Neural crest cell (in vitro differentiated cells): ENCODE measurements at regions not wholly inside any gene's neighbourhood (a gene's known extent, or its start where the extent isn't known, plus 50 kb on each side); places are given as distances from the start of the nearest gene placed in this dataset.
A peak's percentile ranks its signal among the peaks of the same experiment; 100 is the strongest.

Source experiments
- DNase-seq: peaks from one replicate; pipeline ENCODE4 v3.0.0; 2021; ENCODE audit warnings: low read depth, mixed read lengths, low spot score
- H3K27ac Mint-ChIP-seq: one replicate; pipeline ENCODE4 v1.8.0; 2021; ENCODE audit warnings: mild to moderate bottlenecking, mixed read lengths; ENCODE audit not compliant: unreplicated experiment
- H3K27me3 Mint-ChIP-seq: 2 replicates; pipeline ENCODE4 v1.8.0; 2021; ENCODE audit warnings: low read depth, mild to moderate bottlenecking, mixed read lengths
- H3K36me3 Mint-ChIP-seq: 2 replicates; pipeline ENCODE4 v1.8.0; 2021; ENCODE audit warnings: low read depth, mild to moderate bottlenecking, mixed read lengths
- H3K4me1 Mint-ChIP-seq: 2 replicates; pipeline ENCODE4 v1.8.0; 2021; ENCODE audit warnings: mixed read lengths
- H3K4me3 Mint-ChIP-seq: one replicate; pipeline ENCODE4 v1.8.0; 2021; ENCODE audit warnings: mild to moderate bottlenecking, mixed read lengths
- H3K9me3 Mint-ChIP-seq: 2 replicates; pipeline ENCODE4 v1.8.0; 2021; ENCODE audit warnings: mixed read lengths
- TF ChIP-seq, protein P1 (sequence below): fragments of 200-600 bp; sonication (generic); conservative IDR thresholded peaks from 2 replicates; pipeline ENCODE4 v1.5.0; 2021; ENCODE audit warnings: antibody characterized with exemption, mild to moderate bottlenecking

DNA sequence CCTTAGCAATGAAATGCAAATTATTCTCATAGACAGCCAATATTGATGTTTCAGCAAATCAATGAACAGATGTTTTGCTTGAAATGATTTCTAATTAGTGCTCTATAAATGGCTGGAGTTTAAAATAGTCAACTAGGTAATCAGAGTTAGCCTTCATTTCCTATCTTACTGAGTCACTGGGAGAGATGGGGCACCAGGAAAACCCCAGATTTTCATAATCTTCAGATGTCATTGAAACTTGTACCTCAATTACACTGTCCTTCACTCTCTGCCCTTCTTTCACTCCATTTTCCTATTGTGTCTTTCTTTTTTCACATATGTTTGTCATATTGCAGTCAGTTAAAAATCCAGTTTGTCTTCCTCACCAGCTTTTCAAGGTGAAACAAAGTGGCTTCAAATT lies 92.7 kb downstream of the C12orf75 start:
- Mint-ChIP-seq H3K36me3 (peaks cover 3% of the 10 kb centered on the region), H3K9me3 (peaks cover 2% of the 10 kb centered on the region), H3K27me3 (no peaks in the 10 kb centered on the region)

GRCh38 chr12:105423921-105424320 lies 93.4 kb downstream of the C12orf75 start:
- no peak for DNase-seq
- Mint-ChIP-seq H3K27me3 (no peaks in the 10 kb centered on the region), H3K27ac (no peak overlapping the region), H3K9me3 (peaks cover 2% of the 10 kb centered on the region), H3K4me1 (peaks cover 14% of the 10 kb centered on the region), H3K4me3 (no peak overlapping the region), H3K36me3 (peaks cover 3% of the 10 kb centered on the region)
- TF ChIP-seq, protein P1, sequence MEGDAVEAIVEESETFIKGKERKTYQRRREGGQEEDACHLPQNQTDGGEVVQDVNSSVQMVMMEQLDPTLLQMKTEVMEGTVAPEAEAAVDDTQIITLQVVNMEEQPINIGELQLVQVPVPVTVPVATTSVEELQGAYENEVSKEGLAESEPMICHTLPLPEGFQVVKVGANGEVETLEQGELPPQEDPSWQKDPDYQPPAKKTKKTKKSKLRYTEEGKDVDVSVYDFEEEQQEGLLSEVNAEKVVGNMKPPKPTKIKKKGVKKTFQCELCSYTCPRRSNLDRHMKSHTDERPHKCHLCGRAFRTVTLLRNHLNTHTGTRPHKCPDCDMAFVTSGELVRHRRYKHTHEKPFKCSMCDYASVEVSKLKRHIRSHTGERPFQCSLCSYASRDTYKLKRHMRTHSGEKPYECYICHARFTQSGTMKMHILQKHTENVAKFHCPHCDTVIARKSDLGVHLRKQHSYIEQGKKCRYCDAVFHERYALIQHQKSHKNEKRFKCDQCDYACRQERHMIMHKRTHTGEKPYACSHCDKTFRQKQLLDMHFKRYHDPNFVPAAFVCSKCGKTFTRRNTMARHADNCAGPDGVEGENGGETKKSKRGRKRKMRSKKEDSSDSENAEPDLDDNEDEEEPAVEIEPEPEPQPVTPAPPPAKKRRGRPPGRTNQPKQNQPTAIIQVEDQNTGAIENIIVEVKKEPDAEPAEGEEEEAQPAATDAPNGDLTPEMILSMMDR = no peak

More for the DNA sequence above, 92.7 kb downstream of the C12orf75 start:
- Mint-ChIP-seq H3K27ac (no peak overlapping the region), H3K4me1 (peaks cover 17% of the 10 kb centered on the region), H3K4me3 (no peak overlapping the region)
- TF ChIP-seq, protein P1 = no peak
- no peak for DNase-seq

DNA sequence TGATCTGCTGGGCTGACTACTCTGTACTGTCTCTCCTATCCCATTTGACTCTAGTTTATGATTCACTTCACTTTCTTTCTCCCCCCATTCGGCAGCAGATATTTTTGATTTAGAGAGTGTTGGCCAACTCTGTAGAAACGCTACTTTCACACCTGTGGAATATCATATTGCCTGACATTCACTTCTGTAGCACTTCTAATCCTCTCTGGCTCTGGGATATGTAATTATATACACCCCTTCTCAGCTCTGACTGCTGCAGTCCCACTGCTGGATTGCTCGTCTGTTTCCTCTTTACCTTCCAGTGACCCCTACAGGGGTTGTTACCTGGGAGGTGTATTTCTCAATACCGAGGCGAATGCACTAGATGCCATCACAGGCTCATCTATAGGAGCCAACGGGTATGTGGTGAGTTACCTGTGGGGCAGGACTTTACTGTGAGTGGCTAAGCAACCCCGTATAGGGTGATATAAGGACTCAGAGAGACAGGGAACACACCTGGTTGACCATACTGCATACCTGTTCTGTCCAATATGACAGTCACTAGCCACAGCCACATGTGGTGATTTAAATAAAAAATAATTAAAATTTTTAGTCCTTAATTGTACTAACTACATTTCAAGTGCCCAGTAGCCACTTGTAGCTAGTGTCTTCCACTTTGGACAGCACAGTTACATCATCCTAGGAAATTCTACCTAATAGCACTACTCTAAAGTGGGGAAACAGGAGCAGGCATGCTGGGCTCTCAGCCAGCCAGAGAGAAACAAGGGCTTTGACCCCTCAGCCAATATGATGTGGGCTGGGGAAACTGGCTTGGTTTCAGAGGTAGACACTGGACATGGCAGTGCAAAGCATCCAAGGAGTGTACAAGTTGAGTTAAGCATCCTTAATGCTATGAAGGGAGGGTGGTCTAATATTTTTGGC lies 95.0 kb downstream of the C12orf75 start:
- H3K36me3 Mint-ChIP-seq = peaks cover 3% of the 10 kb centered on the region
- no peaks in the 10 kb centered on the region for H3K27me3 Mint-ChIP-seq
- TF ChIP-seq, protein P1 = no peak
- peaks cover 13% of the 10 kb centered on the region for H3K4me1 Mint-ChIP-seq
- peaks cover 2% of the 10 kb centered on the region for H3K9me3 Mint-ChIP-seq
- H3K27ac Mint-ChIP-seq = peak overlapping the region; percentile 77
- DNase-seq = no peak
- no peak overlapping the region for H3K4me3 Mint-ChIP-seq

GRCh38 chr12:105426766-105427165 lies 96.3 kb downstream of the C12orf75 start:
- peaks cover 3% of the 10 kb centered on the region for H3K36me3 Mint-ChIP-seq
- TF ChIP-seq, protein P1 = no peak
- DNase-seq = no peak
- peaks cover 5% of the 10 kb centered on the region for H3K4me1 Mint-ChIP-seq
- peaks cover 2% of the 10 kb centered on the region for H3K9me3 Mint-ChIP-seq
- no peak overlapping the region for H3K4me3 Mint-ChIP-seq
- no peak overlapping the region for H3K27ac Mint-ChIP-seq
- H3K27me3 Mint-ChIP-seq = no peaks in the 10 kb centered on the region

DNA sequence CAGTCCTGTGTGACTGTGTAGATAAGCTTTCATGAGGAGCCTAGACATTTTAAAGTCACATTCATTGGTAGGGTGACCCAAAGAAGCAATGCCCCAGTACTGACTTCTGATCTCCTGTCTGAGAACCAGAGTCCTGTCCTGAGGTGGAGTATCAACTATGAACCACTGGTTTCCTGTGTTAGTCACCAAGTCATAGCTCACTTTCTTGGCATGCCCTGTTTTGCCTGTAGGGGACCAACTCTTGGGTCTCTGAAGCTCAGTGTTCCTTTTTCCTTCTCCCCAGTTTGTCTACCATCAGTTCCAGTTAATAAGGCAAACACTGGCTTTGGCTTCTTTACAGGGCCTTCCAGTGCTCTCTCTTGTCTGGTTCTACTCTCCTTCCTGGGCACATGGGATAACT lies 97.4 kb downstream of the C12orf75 start:
- no peak for DNase-seq
- peaks cover 2% of the 10 kb centered on the region for H3K9me3 Mint-ChIP-seq

More for the DNA sequence above, 97.4 kb downstream of the C12orf75 start:
- H3K27ac Mint-ChIP-seq = no peak overlapping the region
- TF ChIP-seq, protein P1 = no peak
- H3K36me3 Mint-ChIP-seq = peaks cover 3% of the 10 kb centered on the region
- H3K27me3 Mint-ChIP-seq = no peaks in the 10 kb centered on the region
- H3K4me1 Mint-ChIP-seq = no peaks in the 10 kb centered on the region
- H3K4me3 Mint-ChIP-seq = no peak overlapping the region
